Amniotic stem cell (primary cell): ENCODE measurements at regions not wholly inside any gene's neighbourhood (a gene's known extent, or its start where the extent isn't known, plus 50 kb on each side); places are given as distances from the start of the nearest gene placed in this dataset.
"Not testable (repeated sequence)": the region's sequence is repeated elsewhere in the genome, so short reads cannot be mapped to it uniquely, and the experiment has no call there.

Experiments
- DNase-seq: peaks from one replicate; lab custom pipeline; 2025; lab: John Stamatoyannopoulos, UW

- no peak for DNase-seq
These were observed 125.6 kb downstream of the KLF6 start for GRCh38 chr10:3659203-3659917.

GRCh38 chr10:3658766-3659165 lies 126.2 kb downstream of the KLF6 start:
- DNase-seq = no peak

GRCh38 chr10:3656214-3656613 lies 128.8 kb downstream of the KLF6 start:
- no peak for DNase-seq

- no peak for DNase-seq
These were observed 129.5 kb downstream of the KLF6 start for GRCh38 chr10:3655528-3655927.

GRCh38 chr10:3654980-3655379 lies 130.0 kb downstream of the KLF6 start:
- no peak for DNase-seq

- no peak for DNase-seq
These were observed 130.5 kb downstream of the KLF6 start for GRCh38 chr10:3654496-3654895.

- DNase-seq = not testable (repeated sequence)
These were observed 131.7 kb downstream of the KLF6 start for GRCh38 chr10:3653303-3653702.

- DNase-seq = no peak
These were observed 132.1 kb downstream of the KLF6 start for GRCh38 chr10:3652886-3653285.

- DNase-seq = no peak
These were observed 132.9 kb downstream of the KLF6 start for GRCh38 chr10:3651969-3652653.

- DNase-seq = no peak
These were observed 136.4 kb downstream of the KLF6 start for GRCh38 chr10:3648576-3648975.

- DNase-seq = no peak
These were observed 136.8 kb downstream of the KLF6 start for GRCh38 chr10:3648170-3648569.

- no peak for DNase-seq
These were observed 137.9 kb downstream of the KLF6 start for GRCh38 chr10:3647074-3647473.

- no peak for DNase-seq
These were observed 139.6 kb downstream of the KLF6 start for GRCh38 chr10:3645406-3645805.

GRCh38 chr10:3640816-3641215 lies 144.2 kb downstream of the KLF6 start:
- no peak for DNase-seq

- DNase-seq = no peak
These were observed 145.5 kb downstream of the KLF6 start for GRCh38 chr10:3639546-3639945.

GRCh38 chr10:3636356-3637181 lies 148.4 kb downstream of the KLF6 start:
- DNase-seq = no peak

GRCh38 chr10:3635697-3636096 lies 149.3 kb downstream of the KLF6 start:
- DNase-seq = no peak

- no peak for DNase-seq
These were observed 149.8 kb downstream of the KLF6 start for GRCh38 chr10:3635211-3635671.

- not testable (repeated sequence) for DNase-seq
These were observed 150.4 kb downstream of the KLF6 start for GRCh38 chr10:3634646-3635045.

GRCh38 chr10:3631701-3632330 lies 153.2 kb downstream of the KLF6 start:
- no peak for DNase-seq

GRCh38 chr10:3631291-3631690 lies 153.7 kb downstream of the KLF6 start:
- DNase-seq = no peak
